ENCODE measurements at regions not wholly inside any gene's neighbourhood (a gene's known extent, or its start where the extent isn't known, plus 50 kb on each side); places are given as distances from the start of the nearest gene placed in this dataset.

DNA sequence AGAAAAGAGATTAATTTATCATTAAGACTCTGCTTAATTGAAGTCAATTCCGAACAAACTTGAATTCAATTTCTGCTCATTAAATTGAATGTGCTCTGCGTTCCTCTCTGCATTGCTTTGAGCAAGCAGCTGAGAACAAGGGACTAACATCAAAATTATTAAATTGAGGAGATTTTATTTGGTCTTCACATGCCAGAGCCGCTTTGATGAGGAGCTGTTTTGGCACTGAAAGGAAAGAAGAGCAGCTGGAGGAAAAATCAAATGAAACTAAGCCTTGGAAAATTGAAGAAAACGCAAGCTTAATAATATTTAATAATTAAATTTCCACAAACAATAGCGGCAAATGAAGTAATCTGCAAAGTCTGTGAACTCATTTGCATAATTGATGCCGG, 222.0 kb upstream of the PKN2 start:
- no peaks in the 10 kb centered on the region for H3K27me3 ChIP-seq (ENCODE audit: insufficient read depth, low read length)
- H3K9ac ChIP-seq (ENCODE audit: low read length) = no peak overlapping the region
- H2AFZ ChIP-seq (ENCODE audit: low read length) = no peak overlapping the region
- H3F3A ChIP-seq (ENCODE audit: insufficient read depth, low read length) = no peaks in the 10 kb centered on the region
- H3K4me3 ChIP-seq (ENCODE audit: low read depth, low read length, poor library complexity, severe bottlenecking) = no peak overlapping the region
- no peaks in the 10 kb centered on the region for H3K9me2 ChIP-seq (ENCODE audit: low read depth, low read length)
- H3K36me3 ChIP-seq (ENCODE audit: insufficient read depth, low read length) = no peaks in the 10 kb centered on the region
- TF ChIP-seq, protein P1, sequence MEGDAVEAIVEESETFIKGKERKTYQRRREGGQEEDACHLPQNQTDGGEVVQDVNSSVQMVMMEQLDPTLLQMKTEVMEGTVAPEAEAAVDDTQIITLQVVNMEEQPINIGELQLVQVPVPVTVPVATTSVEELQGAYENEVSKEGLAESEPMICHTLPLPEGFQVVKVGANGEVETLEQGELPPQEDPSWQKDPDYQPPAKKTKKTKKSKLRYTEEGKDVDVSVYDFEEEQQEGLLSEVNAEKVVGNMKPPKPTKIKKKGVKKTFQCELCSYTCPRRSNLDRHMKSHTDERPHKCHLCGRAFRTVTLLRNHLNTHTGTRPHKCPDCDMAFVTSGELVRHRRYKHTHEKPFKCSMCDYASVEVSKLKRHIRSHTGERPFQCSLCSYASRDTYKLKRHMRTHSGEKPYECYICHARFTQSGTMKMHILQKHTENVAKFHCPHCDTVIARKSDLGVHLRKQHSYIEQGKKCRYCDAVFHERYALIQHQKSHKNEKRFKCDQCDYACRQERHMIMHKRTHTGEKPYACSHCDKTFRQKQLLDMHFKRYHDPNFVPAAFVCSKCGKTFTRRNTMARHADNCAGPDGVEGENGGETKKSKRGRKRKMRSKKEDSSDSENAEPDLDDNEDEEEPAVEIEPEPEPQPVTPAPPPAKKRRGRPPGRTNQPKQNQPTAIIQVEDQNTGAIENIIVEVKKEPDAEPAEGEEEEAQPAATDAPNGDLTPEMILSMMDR (IDR thresholded peaks at IDR 0.05; ENCODE audit: low read length) = no peak
- TF ChIP-seq EZH2 (IDR thresholded peaks at IDR 0.05; ENCODE audit: borderline replicate concordance, low read length) = no peak
- H3K4me1 ChIP-seq (ENCODE audit: insufficient read depth, low read length, severe bottlenecking) = no peaks in the 10 kb centered on the region
- no peaks in the 10 kb centered on the region for H3K79me2 ChIP-seq (ENCODE audit: insufficient read depth, low read length)
- H4K20me1 ChIP-seq (ENCODE audit: insufficient read depth, low read length) = no peaks in the 10 kb centered on the region
- H3K27ac ChIP-seq (ENCODE audit: low read depth, low read length, poor library complexity, severe bottlenecking) = no peak overlapping the region
- no peaks in the 10 kb centered on the region for H3K9me3 ChIP-seq (ENCODE audit: low read length)
- no peak overlapping the region for H3K4me2 ChIP-seq (ENCODE audit: low read length)

DNA sequence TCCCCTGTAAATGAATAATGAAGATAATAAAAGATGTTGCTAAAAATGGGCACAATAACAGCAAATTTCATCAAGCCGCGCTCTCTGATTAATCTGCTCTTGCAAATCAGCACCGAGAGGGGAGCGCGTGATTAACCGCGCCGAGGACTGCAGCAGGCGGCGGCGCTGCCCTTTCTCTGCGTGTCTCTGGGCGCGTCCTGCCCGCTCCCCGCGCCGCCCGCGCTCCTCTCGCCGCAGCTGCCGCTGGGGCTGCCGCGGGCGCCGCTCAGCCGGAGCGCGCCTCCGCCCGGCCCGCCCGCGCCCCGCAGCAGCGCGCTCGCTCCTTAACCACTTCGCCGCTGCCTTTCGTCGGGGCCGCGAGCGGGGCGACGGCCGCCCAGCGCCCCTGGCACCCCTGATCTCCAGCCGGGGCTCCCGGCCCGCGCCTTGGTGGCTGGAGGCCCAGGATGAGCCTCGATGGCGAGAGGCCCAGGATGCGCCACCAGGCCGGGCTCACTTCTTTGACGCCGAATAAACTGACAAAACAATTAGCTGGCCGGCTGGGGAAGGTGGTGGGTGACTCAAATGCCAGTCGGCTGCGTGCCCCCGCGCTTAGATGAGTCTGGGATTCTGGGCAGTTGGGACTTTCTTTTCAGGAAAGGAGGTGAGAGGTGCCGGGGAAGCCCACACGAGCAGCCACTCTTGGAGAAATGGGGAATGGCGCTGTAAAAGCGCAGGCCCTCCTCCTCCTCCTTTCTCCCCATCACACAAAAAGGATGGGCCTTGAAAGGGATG, 221.4 kb upstream of the PKN2 start:
- Histone ChIP-seq H3K4me3 (ENCODE audit: low read depth, low read length, poor library complexity, severe bottlenecking) (no peak overlapping the region), H3K9me3 (ENCODE audit: low read length) (no peaks in the 10 kb centered on the region), H3F3A (ENCODE audit: insufficient read depth, low read length) (no peaks in the 10 kb centered on the region), H3K79me2 (ENCODE audit: insufficient read depth, low read length) (no peaks in the 10 kb centered on the region), H3K9me2 (ENCODE audit: low read depth, low read length) (no peaks in the 10 kb centered on the region), H3K27ac (ENCODE audit: low read depth, low read length, poor library complexity, severe bottlenecking) (no peak overlapping the region), H2AFZ (ENCODE audit: low read length) (no peak overlapping the region), H3K4me2 (ENCODE audit: low read length) (no peak overlapping the region), H3K36me3 (ENCODE audit: insufficient read depth, low read length) (no peaks in the 10 kb centered on the region), H3K9ac (ENCODE audit: low read length) (no peak overlapping the region), H3K4me1 (ENCODE audit: insufficient read depth, low read length, severe bottlenecking) (no peaks in the 10 kb centered on the region), H4K20me1 (ENCODE audit: insufficient read depth, low read length) (no peaks in the 10 kb centered on the region), H3K27me3 (ENCODE audit: insufficient read depth, low read length) (no peaks in the 10 kb centered on the region)
- TF ChIP-seq EZH2 (IDR thresholded peaks at IDR 0.05; ENCODE audit: borderline replicate concordance, low read length) = no peak
- TF ChIP-seq, protein P1 (IDR thresholded peaks at IDR 0.05; ENCODE audit: low read length) = no peak

DNA sequence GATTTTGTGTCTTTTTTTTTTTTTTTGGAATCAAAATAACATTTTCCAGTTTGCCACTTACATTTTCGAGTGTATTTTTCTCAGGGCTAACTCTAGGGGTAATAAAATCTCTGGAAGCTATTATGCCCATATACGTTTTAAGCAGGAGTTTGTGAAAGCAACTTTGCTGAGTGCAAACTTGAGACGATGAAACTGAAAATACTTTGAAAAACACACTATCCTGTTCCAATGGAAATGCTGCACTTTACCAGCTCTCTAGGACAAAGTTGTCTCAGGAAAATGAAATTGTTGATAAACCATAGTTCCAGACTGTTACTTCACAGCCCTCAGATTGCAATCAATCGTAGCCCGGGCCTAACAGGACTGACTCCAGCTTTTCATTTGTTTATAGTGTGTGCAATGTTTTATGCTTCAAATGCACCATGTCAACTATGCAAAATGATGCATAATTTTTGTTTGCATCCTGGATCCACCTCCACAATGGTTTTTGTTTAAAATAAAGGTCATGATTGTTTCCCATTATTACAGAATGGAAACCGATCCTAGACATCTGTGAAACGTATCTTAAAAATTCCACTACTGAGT, 220.6 kb upstream of the PKN2 start:
- H4K20me1 ChIP-seq (ENCODE audit: insufficient read depth, low read length) = no peaks in the 10 kb centered on the region
- H3K9ac ChIP-seq (ENCODE audit: low read length) = no peak overlapping the region
- no peak overlapping the region for H3K4me3 ChIP-seq (ENCODE audit: low read depth, low read length, poor library complexity, severe bottlenecking)
- H3K4me2 ChIP-seq (ENCODE audit: low read length) = no peak overlapping the region
- no peaks in the 10 kb centered on the region for H3F3A ChIP-seq (ENCODE audit: insufficient read depth, low read length)
- no peaks in the 10 kb centered on the region for H3K9me3 ChIP-seq (ENCODE audit: low read length)
- no peaks in the 10 kb centered on the region for H3K9me2 ChIP-seq (ENCODE audit: low read depth, low read length)
- H2AFZ ChIP-seq (ENCODE audit: low read length) = no peak overlapping the region
- H3K4me1 ChIP-seq (ENCODE audit: insufficient read depth, low read length, severe bottlenecking) = no peaks in the 10 kb centered on the region
- no peaks in the 10 kb centered on the region for H3K27me3 ChIP-seq (ENCODE audit: insufficient read depth, low read length)
- H3K36me3 ChIP-seq (ENCODE audit: insufficient read depth, low read length) = no peaks in the 10 kb centered on the region
- TF ChIP-seq, protein P1 (IDR thresholded peaks at IDR 0.05; ENCODE audit: low read length) = no peak
- no peak for TF ChIP-seq EZH2 (IDR thresholded peaks at IDR 0.05; ENCODE audit: borderline replicate concordance, low read length)
- no peaks in the 10 kb centered on the region for H3K79me2 ChIP-seq (ENCODE audit: insufficient read depth, low read length)
- H3K27ac ChIP-seq (ENCODE audit: low read depth, low read length, poor library complexity, severe bottlenecking) = no peak overlapping the region

All from OCI-LY1 (cell line).